Stimulated activated CD4-positive, alpha-beta T cell treated with anti-CD3 and anti-CD28 coated beads, TNF-alpha, amount 100 ng/mL, for 48 hours (primary cell): ENCODE measurements at regions not wholly inside any gene's neighbourhood (a gene's known extent, or its start where the extent isn't known, plus 50 kb on each side); places are given as distances from the start of the nearest gene placed in this dataset.

ENCODE experiments used
- DNase-seq, 3 donors: peaks; one replicate each; pipeline ENCODE4 v3.0.0-alpha.2; 2020; ENCODE audit warnings: low read depth in 3 of 3

DNA sequence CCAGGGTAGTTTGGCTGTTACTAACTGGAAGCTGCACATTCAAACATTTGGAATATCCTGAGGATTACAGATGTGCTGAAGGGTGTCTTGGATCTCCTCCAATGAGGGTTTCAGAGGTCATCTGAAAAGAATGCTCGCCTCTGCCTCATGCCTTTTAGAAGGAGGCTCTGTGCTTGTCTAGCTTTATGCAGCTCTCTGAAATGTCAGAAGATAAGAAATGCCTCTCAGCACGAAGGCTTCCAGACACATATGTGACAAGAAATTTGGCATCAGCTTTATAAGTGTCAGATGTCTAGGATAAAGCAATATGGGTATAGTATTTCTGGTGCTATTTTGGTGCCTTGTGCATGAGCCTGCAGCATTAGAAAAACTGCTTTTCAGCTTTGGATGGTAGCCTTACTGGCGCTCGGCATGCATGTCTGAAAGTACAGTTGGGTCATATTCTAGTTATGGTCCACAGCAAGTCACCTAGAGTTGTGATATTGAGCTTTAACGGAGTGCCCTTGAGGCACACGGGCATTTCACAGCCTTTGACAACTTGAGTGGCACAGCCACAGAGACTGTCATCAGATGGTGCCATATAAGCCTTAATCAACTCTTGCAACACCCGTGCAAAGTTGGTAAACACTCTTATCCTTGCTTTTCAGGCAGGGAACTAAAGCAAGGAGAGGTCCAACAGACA is 70.8 kb upstream of the PGRMC2 start:
- DNase-seq = no peak

DNA sequence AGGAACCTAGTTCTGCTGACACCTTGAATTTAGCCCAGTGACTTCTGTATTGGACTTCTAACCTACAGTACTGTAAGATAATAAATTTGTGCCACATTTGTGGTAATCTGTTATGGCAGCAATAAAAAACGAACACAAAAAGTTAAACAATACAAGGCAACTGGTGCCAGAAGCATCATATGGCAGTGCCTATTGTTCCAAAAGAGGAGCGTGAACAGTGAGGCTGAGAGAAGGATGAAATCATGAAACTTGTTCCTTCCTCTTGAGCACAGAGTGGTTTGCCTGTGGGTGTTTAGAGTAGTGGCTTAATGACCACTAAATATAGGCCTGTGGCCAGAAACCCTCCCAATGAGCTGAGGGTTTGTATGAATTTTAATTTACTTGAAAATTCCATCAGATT is 69.7 kb upstream of the PGRMC2 start:
- DNase-seq = no peak

DNA sequence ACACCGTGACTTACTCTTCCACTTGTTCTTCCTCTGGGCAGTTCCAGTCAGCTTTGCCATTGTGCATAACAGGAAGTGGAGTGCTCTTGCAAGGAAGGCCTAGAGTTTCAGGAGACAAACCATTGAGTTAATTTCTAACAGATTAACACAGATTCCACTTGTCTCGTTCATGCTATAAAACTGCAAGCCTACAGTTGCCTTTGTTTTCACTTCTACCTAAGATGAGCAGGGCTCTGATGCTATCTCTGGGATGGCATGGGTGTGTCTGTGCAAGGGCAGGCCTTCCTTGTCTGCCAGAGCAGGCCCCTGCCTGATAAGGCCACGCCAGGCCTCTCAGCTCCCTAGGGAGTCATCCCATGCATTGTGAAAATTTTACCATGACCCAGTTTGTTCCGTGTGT is 67.7 kb upstream of the PGRMC2 start:
- no peak for DNase-seq

DNA sequence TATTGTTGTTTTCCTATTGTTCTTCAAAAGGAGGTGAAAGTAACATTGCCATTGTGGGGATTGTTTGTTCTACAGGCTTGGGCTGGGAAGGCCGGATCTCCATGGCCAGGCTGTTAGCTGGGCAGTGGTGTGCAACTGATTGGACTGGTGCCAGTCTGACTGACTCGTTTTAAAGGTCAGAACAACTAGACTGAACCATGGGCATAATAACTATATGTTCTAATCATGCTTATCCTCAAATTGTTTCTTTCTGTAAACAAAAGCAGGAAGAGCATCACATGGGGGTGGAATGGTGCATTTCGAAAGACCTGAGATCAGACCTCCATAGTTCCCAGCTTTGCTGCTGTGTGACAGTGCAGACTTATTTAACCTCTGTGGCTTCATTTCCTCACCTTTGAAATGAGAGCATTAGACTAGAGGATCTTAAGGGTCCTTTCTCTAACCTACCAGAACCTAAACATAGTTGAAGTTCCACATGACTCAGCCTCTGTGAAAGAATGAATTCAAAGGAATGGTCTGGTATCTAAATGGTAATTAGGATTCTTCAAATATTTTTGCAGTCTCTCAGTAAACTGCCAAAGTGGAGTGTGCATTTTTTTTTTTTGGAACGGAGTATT is 66.7 kb upstream of the PGRMC2 start:
- DNase-seq = no peak

DNA sequence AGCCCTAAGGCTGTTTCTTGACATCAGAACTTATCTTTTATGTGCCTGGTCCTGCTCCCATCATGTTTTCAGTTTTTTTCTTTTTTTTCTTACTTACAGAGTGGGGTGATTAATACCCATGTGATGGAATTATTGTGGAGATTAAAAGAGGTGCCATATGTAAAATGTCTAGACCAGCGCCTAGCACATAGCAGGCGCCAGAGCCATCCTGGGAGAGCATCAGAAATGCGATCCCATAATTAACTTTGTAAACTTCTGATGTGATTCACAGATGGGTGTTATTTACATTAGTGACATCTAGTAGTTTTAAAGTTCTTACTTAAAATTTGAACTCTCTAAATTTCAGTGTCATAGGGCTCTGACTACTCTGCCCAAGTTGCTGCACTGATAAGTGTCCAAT is 66.2 kb upstream of the PGRMC2 start:
- DNase-seq = no peak

DNA sequence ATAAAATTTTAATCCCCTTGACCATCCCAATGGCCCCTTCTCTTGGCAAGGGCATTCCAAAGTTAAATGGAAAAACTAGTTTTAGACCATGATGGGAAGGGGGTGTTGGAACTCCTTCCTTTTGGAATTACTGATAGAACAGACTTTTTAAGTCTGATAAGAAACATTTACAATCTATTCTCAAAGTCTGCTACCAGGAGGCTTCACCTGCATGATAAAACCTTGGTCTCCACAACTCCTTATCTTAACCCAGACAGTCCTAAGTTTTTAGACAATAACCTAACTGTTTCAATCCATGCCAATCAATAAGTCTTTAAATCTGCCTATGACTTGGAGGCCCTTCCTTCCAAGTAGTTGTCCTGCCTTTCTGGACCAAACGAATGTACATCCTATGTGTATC is 63.9 kb upstream of the PGRMC2 start:
- DNase-seq = no peak

DNA sequence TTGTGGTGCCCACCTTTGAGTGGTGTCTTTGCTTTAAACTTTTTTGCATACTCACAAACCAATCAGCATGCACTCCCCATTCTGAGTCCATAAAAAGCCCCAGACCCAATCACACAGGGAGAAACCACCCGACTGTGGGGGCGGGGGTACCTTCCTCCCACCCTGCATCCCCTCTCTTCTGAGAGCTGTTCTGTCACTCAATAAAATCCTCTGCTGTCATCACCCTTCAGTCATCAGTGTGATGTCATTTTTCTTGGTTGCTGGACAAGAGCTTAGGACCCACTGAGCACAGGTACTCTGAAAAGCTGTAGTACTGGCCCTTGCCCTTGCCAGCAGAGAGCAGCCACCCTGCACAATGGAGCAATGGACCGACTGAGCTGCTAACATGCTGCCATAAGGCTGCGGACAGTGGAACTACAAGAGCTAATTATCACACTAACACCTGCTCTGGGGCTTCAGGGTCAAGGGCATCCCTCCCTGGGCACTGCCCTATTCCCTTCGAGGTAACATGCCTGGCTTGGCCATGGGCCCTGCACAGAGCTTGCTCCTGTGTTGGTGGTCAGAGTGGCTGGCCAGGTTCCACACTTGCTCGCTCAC is 62.9 kb upstream of the PGRMC2 start:
- no peak for DNase-seq

DNA sequence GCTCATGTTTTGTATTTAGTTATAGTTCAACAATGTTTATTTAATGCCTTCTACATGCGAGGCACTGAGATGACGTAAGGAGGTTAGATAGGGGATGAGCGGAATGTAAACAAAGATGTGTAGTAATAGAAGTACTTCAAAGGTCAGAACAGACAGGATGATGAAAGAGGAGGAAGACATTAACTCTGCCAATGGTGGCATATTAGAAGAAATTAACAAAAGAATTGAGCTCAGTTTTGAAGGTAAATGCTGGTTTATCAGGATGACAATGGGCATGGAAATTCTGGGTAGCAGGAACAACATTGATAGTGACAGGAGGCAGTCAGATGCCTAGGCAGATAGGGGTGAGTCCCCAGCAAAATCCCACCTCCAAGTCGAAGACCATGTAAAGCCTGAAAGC is 62.3 kb upstream of the PGRMC2 start:
- no peak for DNase-seq

DNA sequence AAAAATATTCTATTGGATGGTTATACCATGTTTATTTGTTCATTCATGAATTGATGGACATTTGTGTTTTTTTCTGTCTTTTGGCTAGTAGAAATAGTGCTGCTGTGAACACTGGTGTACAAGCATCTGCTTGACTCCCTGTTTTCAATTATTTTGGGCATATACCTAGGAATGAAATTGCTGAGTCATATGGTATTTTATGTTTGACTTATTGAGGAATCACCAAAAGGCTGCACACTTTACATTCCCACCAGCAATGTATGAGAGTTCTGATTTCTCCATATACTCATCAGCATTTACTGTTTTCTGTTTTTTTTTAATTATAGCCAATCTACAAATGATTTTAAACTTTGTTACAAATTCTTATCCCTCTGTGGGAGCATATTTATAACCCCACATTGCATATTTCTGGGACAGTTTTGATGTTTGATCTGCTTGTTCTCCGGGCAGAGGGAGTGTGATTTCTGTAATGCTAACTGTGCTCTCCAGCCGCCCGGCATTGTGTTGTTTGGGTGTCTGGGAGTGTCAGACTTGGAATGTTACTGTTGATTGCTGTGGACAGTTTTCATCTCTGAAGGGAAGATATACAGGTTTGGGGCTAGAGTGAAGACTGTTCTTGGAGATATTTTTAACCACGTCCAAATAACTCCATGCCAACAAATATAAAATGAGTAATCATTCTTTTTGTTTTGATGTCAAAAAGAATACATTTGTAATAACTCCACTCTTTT is 60.5 kb upstream of the PGRMC2 start:
- no peak for DNase-seq

DNA sequence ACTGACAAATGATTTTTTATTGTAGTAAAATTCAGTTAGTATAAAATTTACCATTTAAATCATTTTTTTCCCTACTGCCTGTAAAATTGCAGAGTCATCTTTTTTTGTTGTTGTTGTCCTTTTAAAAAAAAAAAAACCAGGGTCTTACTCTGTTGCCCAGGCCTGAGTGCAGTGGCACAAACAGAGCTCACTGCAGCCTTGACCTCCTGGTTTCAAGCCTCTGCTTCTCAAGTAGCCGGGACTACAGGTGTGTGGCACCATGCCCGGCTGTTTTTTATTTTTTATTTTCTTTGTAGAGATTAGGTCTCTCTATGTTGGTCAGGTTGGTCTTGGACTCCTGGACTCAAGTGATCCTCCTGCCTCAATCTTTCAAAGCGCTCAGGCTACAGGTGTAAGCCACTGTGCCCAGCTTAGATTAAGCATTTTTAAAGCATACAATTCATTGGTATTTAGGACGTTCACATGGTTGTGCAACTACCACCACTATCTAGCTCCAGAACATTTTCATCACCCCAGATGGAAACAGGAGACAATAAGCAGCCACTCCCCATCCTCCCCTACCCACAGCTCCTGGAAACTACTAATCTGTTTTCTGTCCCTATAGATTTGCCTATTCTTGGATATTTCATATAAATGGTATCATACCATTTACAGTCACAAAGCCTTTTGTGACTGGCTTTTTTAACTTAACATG is 59.7 kb upstream of the PGRMC2 start:
- DNase-seq = no peak

DNA sequence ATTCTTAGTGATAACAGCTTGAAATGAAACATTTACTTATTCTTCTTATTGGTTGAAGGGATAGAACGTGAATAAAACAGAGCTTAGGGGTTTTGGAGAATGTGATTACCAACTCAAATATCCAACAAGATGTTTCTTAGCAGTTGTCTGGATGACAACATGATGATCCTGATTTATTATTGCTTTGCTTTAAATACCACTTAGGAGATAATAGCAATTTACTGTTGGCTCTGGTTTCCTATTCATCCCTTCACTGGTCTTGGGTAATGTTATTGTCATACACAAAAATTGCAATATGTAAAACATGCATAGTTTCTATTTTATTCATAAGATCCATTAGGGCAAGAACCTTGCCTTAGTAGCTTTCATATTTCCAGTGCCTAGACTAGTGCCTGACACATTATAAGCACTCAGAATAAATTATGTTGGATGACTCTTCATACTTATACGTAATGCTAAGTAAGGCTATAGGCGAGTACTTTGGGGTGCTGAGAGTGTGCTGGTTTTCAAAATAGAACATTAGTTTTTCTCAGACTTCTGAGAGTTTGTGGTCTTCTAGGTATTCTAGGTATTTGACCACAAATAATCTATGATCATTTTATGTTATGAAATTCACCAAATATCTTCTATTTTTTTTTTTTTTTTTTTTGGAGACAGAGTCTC is 58.6 kb upstream of the PGRMC2 start:
- DNase-seq = no peak

DNA sequence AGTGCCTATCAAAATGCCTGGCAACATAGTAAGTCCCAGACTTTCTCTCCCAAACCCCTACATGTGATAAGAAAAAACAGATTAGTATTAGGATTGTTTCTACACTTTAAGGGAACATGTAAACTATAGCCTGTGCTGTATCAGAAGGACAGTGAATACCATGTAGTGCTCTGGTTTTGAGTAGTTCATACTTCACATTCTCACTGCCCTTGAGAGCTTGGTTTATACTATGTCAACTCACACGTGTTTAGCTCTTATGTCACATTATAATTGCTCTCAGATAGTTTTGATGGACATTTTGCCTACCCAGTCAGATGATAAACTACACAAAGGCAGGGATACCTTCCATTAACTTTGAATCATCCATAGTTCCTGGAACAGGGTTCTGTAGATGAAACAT is 58.0 kb upstream of the PGRMC2 start:
- no peak for DNase-seq

DNA sequence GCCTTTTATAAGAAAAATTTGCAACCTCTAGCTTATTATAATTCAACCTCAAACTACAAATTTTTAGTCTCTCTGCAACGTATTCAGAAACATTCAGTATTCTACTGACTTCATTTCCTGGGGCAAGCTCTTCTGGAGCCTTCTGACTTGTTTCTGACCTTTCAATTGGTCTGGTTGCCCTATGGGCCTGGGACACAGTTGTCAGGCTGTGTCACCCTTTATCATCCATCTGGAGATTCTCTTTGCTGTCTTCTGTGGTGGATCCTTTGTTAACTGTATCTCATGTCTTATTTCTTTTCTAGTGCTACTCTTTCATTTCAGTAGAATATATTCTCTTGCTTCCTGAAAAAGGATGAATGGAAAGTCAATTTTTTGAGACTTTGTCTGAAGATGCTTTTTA is 55.1 kb upstream of the PGRMC2 start:
- no peak for DNase-seq

DNA sequence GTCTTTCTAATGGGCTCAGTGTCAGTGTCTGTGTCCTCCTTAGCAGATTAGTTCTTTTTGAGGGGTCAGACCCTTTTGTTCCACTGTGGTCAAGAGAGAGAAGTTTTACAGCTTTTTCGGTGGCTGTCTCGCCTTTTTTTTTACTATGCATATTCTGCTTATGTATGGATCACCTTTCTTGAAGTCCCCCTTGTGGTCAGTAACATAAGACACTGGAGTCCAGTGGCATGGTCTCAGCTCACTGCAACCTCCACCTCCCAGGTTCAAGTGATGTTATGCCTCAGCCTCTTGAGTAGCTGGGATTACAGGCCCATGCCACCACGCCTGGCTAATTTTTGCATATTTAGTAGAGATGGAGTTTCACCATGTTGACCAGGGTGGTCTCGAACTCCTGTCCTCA is 54.0 kb upstream of the PGRMC2 start:
- no peak for DNase-seq

DNA sequence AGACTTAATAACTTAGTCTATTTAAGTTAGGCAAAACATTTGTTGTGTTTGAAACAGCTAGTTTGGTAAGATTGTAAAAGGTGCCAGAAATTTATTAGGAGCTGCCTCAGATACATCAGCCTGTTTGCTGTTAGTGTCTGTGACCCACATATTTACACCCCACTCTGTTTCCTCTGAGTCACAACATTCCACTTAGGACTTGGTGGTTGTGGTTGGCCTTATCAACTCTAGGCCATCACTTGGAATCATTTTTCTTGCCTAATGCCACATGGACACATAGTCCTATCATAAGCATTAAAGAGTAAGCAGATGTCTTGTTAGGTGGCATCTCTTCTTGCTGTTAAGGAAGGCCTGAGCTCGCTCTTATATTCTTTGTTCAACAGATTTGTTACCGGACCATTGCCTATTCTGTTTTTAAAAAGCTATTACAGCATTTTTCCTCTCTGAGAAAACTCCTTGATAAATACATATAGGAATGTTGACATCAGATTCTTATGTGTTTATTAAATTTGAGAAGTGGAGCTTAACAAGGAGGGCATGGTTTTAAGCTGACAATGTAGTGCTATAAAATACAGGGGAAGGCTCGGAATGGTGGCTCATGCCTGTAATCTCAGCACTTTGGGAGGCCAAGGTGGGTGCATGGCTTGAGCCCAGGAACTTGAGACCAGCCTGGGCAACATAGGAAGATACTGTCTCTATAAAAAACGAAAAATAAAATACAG is 51.2 kb upstream of the PGRMC2 start:
- DNase-seq = no peak

DNA sequence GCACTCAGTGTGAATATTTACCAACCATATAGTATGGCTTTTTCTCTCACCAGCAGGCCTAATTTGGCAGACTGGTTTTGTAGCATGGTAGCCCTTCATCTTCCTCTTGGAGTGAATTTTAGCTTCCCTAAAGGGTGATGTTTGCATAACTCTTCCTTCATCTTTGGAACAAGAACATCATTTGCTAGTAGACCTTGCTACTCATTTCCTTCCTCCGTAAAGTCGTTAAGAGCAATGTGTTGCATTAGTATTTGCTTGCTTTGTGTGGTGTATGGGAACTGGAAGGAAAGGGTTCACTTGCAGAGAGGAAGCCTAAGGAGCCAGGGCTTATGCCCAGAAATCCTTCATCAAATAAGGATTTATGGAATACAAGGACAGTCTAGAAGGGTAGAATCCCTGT is 50.2 kb upstream of the PGRMC2 start:
- no peak for DNase-seq
